ENCODE measurements at regions not wholly inside any gene's neighbourhood (a gene's known extent, or its start where the extent isn't known, plus 50 kb on each side); places are given as distances from the start of the nearest gene placed in this dataset.

- TF ChIP-seq ZFX (IDR thresholded peaks at IDR 0.05; ENCODE audit: borderline replicate concordance) (no peak), CTCF (IDR thresholded peaks at IDR 0.05) (no peak)
Observed at GRCh38 chr6:167513778-167514177, 188.9 kb downstream of the TTLL2 start.
